ENCODE measurements at regions not wholly inside any gene's neighbourhood (a gene's known extent, or its start where the extent isn't known, plus 50 kb on each side); places are given as distances from the start of the nearest gene placed in this dataset.

DNA sequence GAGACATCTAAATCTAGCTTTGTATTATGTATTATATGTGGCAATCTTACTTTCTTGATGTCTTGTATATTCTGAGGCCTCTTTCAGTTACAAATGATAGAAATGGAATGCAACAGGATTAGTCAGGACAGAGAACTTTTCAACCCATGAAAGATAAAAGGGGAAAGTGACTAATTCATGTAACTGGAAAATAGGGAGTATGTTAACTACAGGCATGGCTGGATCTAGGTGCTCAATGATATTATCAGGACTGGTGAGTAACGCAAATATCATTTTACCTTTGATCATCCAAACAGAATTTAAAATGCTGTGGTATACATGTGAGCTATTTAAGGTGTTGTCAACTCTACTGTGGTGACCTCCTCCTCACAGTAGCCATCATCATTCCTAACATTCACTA, 215.7 kb upstream of the GLRA1 start:
- no peak for TF ChIP-seq POLR2A (IDR thresholded peaks at IDR 0.05)
- TF ChIP-seq CTCF (IDR thresholded peaks at IDR 0.05) = no peak
